ENCODE measurements at regions not wholly inside any gene's neighbourhood (a gene's known extent, or its start where the extent isn't known, plus 50 kb on each side); places are given as distances from the start of the nearest gene placed in this dataset.

GRCh38 chr1:213698092-213698702 is 289.6 kb upstream of the PROX1 start:
- Histone ChIP-seq H2BK20ac (ENCODE audit: low read depth, low read length) (no peak overlapping the region), H3K9me1 (ENCODE audit: insufficient read depth, low read length) (no peaks in the 10 kb centered on the region), H3K56ac (ENCODE audit: extremely low read depth, insufficient read depth, low read length) (no peak overlapping the region), H2AFZ (replicated peaks; ENCODE audit: low read length, poor library complexity) (no peak overlapping the region), H3K18ac (ENCODE audit: low read depth, low read length) (no peak overlapping the region), H3K36me3 (ENCODE audit: control insufficient read depth, insufficient read depth, low read length) (no peaks in the 10 kb centered on the region), H2BK120ac (ENCODE audit: low read depth, low read length) (no peak overlapping the region), H3K27me3 (ENCODE audit: control insufficient read depth, insufficient read depth, low read length) (no peaks in the 10 kb centered on the region), H3K27ac (ENCODE audit: insufficient read depth, low read length) (no peak overlapping the region), H3K4me3 (ENCODE audit: insufficient read depth, low read depth, low read length) (no peak overlapping the region), H2AK5ac (ENCODE audit: low read depth, low read length) (no peak overlapping the region), H4K20me1 (ENCODE audit: insufficient read depth, low read length) (no peaks in the 10 kb centered on the region), H2AK9ac (replicated peaks; ENCODE audit: low read depth, low read length, poor library complexity) (no peak overlapping the region), H2BK15ac (ENCODE audit: low read depth, low read length) (no peak overlapping the region), H3K4me2 (ENCODE audit: low read depth, low read length) (no peak overlapping the region), H3K14ac (replicated peaks; ENCODE audit: low read depth, low read length) (no peak overlapping the region), H3K9me3 (ENCODE audit: control insufficient read depth, insufficient read depth, low read length) (peaks cover 8% of the 10 kb centered on the region), H3K4ac (ENCODE audit: low read depth, low read length) (no peak overlapping the region), H2BK5ac (ENCODE audit: low read depth, low read length, poor library complexity, severe bottlenecking) (no peak overlapping the region), H3K9ac (ENCODE audit: low read depth, low read length) (no peak overlapping the region), H4K8ac (ENCODE audit: low read depth in 2 of 2, low read length in 2 of 2) (no peak overlapping the region), H3K4me1 (ENCODE audit: control insufficient read depth, insufficient read depth, low read length) (no peaks in the 10 kb centered on the region), H4K5ac (ENCODE audit: low read depth, low read length) (no peak overlapping the region), H3K23ac (ENCODE audit: low read depth, low read length) (no peak overlapping the region), H3K79me1 (ENCODE audit: low read depth in 1 of 2, low read length in 2 of 2) (no peaks in the 10 kb centered on the region), H4K91ac (ENCODE audit: insufficient read depth, low read depth, low read length) (no peak overlapping the region)
- intact Hi-C loops (cut with micrococcal nuclease), result no loop called here
- no peak for ATAC-seq (ENCODE audit: low read depth)
- no peak for DNase-seq
- no peak for TF ChIP-seq CTCF (conservative IDR thresholded peaks at IDR 0.05; ENCODE audit: low read depth, low read length)
- no peak for TF ChIP-seq MXI1 (IDR thresholded peaks at IDR 0.05; ENCODE audit: borderline replicate concordance, low read depth, low read length)
- TF ChIP-seq BHLHE40 (IDR thresholded peaks at IDR 0.05; ENCODE audit: low read depth, low read length), result no peak
- no peak for TF ChIP-seq MAZ (IDR thresholded peaks at IDR 0.05; ENCODE audit: borderline replicate concordance, low read depth, low read length)
- no peak for TF ChIP-seq SMC3 (IDR thresholded peaks at IDR 0.05; ENCODE audit: low read depth, low read length)
- no peak for TF ChIP-seq RCOR1 (IDR thresholded peaks at IDR 0.05; ENCODE audit: insufficient replicate concordance, low read length)
- no peak for TF ChIP-seq CHD1 (IDR thresholded peaks at IDR 0.05; ENCODE audit: low read depth, low read length)
- no peak for TF ChIP-seq ELK1 (IDR thresholded peaks at IDR 0.05; ENCODE audit: borderline replicate concordance, low read depth, low read length)
- no peak for TF ChIP-seq NFE2L2 (IDR thresholded peaks at IDR 0.05; ENCODE audit: low read depth, low read length)
- no peak for TF ChIP-seq USF2 (IDR thresholded peaks at IDR 0.05; ENCODE audit: low read depth, low read length)
- no peak for TF ChIP-seq FOS (IDR thresholded peaks at IDR 0.05; ENCODE audit: low read depth, low read length)
- no TSS peak for BruUV-seq (replicated peaks)
- CTCF ChIA-PET, result no interaction called here
- WGBS, 2 experiments (ENCODE audit: extremely low coverage in 2 of 2, insufficient read length in 1 of 2), result no CpG with 5 or more reads among the region's 5 CpGs
- POLR2A ChIA-PET (ENCODE audit: unreplicated experiment), result no interaction called here
- dilution Hi-C loops (cut with HindIII; ENCODE audit: low sequenced_read_pairs, unreplicated experiment), result no loop called here
- in situ Hi-C loops (cut with MboI; ENCODE audit: low sequenced_read_pairs), result no loop called here

Measured in IMR-90 (cell line).